ENCODE measurements at regions not wholly inside any gene's neighbourhood (a gene's known extent, or its start where the extent isn't known, plus 50 kb on each side); places are given as distances from the start of the nearest gene placed in this dataset.
A peak's percentile ranks its signal among the peaks of the same experiment; 100 is the strongest.

DNA sequence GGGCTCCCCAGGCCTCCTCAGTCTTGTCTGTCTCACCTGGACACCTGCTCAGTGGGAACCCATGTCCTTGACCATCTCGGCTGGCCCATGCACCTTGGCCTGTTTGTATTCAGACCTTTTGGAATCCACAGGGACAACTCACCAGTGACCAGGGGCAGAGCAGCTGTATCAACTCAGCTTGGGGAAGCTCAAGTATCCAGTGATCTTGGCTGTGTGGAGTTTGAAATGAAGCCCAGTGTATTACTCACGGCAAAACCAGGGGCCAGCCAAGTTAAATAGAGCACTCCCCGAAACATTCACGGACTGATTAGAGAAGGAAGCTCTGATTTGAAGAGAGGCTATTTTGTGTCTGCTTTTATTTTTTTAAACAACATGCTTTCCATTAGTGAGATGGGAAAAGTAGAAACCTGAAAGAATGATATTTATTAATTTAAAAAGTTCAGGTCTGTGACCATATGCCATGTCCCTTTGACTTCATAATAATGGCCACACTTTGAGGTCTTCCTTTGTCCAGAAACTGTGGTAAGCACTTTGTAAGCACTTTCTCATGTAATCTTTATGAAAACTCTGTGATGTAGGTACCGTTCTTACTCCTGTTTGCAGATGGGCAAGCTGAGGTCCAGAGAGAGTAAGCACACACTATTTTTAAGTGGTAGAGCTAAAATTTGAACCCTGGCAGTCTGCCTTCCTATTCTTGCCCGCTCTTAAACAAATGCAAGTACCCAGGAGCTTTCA lies 656.5 kb downstream of the BNC2 start:
- Histone ChIP-seq H3K4me2 (ENCODE audit: extremely low read depth, insufficient read depth, low read length) (peak overlapping the region; percentile 4), H3K9ac (ENCODE audit: insufficient read depth, low read length) (no peak overlapping the region), H4K20me1 (ENCODE audit: control insufficient read depth, extremely low read depth, insufficient read depth, low read length) (no peaks in the 10 kb centered on the region), H3K27me3 (ENCODE audit: control insufficient read depth, insufficient read depth, low read length) (no peaks in the 10 kb centered on the region), H3K4me1 (ENCODE audit: control insufficient read depth, extremely low read depth, insufficient read depth, low read length) (peaks cover 7% of the 10 kb centered on the region), H3K36me3 (ENCODE audit: control insufficient read depth, insufficient read depth, low read length) (no peaks in the 10 kb centered on the region), H3K79me2 (ENCODE audit: control insufficient read depth, insufficient read depth, low read length) (no peaks in the 10 kb centered on the region), H3K4me3 (replicated peaks in 1 of 4; ENCODE audit: control extremely low read depth in 1 of 4, insufficient read depth in 1 of 4, low read depth in 3 of 4, low read length in 4 of 4) (no peak overlapping the region), H3K27ac (ENCODE audit: insufficient read depth, low read length) (peak overlapping the region; percentile 26), H3K9me3 (ENCODE audit: control insufficient read depth, insufficient read depth, low read depth, low read length) (no peaks in the 10 kb centered on the region), H2AFZ (ENCODE audit: low read length) (no peak overlapping the region)
- DNase-seq (ENCODE audit: low read depth in 2 of 2): peak; percentile 99
- TF ChIP-seq EZH2 (IDR thresholded peaks at IDR 0.05; ENCODE audit: low read length, missing control alignments): no peak
- TF ChIP-seq, protein P1, sequence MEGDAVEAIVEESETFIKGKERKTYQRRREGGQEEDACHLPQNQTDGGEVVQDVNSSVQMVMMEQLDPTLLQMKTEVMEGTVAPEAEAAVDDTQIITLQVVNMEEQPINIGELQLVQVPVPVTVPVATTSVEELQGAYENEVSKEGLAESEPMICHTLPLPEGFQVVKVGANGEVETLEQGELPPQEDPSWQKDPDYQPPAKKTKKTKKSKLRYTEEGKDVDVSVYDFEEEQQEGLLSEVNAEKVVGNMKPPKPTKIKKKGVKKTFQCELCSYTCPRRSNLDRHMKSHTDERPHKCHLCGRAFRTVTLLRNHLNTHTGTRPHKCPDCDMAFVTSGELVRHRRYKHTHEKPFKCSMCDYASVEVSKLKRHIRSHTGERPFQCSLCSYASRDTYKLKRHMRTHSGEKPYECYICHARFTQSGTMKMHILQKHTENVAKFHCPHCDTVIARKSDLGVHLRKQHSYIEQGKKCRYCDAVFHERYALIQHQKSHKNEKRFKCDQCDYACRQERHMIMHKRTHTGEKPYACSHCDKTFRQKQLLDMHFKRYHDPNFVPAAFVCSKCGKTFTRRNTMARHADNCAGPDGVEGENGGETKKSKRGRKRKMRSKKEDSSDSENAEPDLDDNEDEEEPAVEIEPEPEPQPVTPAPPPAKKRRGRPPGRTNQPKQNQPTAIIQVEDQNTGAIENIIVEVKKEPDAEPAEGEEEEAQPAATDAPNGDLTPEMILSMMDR (conservative IDR thresholded peaks at IDR 0.05 in 1 of 2, IDR thresholded peaks at IDR 0.05 in 1 of 2; ENCODE audit: low read depth in 1 of 2, low read length in 2 of 2): no peak

GRCh38 chr9:16214677-16215352 lies 655.7 kb downstream of the BNC2 start:
- Histone ChIP-seq H3K4me3 (replicated peaks in 1 of 4; ENCODE audit: control extremely low read depth in 1 of 4, insufficient read depth in 1 of 4, low read depth in 3 of 4, low read length in 4 of 4) (no peak overlapping the region), H3K9ac (ENCODE audit: insufficient read depth, low read length) (no peak overlapping the region), H2AFZ (ENCODE audit: low read length) (no peak overlapping the region), H3K4me1 (ENCODE audit: control insufficient read depth, extremely low read depth, insufficient read depth, low read length) (peaks cover 7% of the 10 kb centered on the region), H3K36me3 (ENCODE audit: control insufficient read depth, insufficient read depth, low read length) (no peaks in the 10 kb centered on the region), H4K20me1 (ENCODE audit: control insufficient read depth, extremely low read depth, insufficient read depth, low read length) (no peaks in the 10 kb centered on the region), H3K9me3 (ENCODE audit: control insufficient read depth, insufficient read depth, low read depth, low read length) (no peaks in the 10 kb centered on the region), H3K27me3 (ENCODE audit: control insufficient read depth, insufficient read depth, low read length) (no peaks in the 10 kb centered on the region), H3K27ac (ENCODE audit: insufficient read depth, low read length) (no peak overlapping the region), H3K79me2 (ENCODE audit: control insufficient read depth, insufficient read depth, low read length) (no peaks in the 10 kb centered on the region), H3K4me2 (ENCODE audit: extremely low read depth, insufficient read depth, low read length) (peak overlapping the region; percentile 68)
- DNase-seq (ENCODE audit: low read depth in 2 of 2): peak in 1 of 2 donors; percentile 43
- TF ChIP-seq, protein P1 (conservative IDR thresholded peaks at IDR 0.05 in 1 of 2, IDR thresholded peaks at IDR 0.05 in 1 of 2; ENCODE audit: low read depth in 1 of 2, low read length in 2 of 2): no peak
- TF ChIP-seq EZH2 (IDR thresholded peaks at IDR 0.05; ENCODE audit: low read length, missing control alignments): no peak

- Histone ChIP-seq H3K79me2 (ENCODE audit: control insufficient read depth, insufficient read depth, low read length) (no peaks in the 10 kb centered on the region), H3K4me3 (replicated peaks in 1 of 4; ENCODE audit: control extremely low read depth in 1 of 4, insufficient read depth in 1 of 4, low read depth in 3 of 4, low read length in 4 of 4) (no peak overlapping the region), H3K27me3 (ENCODE audit: control insufficient read depth, insufficient read depth, low read length) (no peaks in the 10 kb centered on the region), H3K4me1 (ENCODE audit: control insufficient read depth, extremely low read depth, insufficient read depth, low read length) (peaks cover 7% of the 10 kb centered on the region), H2AFZ (ENCODE audit: low read length) (no peak overlapping the region), H3K9me3 (ENCODE audit: control insufficient read depth, insufficient read depth, low read depth, low read length) (no peaks in the 10 kb centered on the region), H3K9ac (ENCODE audit: insufficient read depth, low read length) (no peak overlapping the region), H3K27ac (ENCODE audit: insufficient read depth, low read length) (no peak overlapping the region), H3K4me2 (ENCODE audit: extremely low read depth, insufficient read depth, low read length) (peak overlapping the region; percentile 68), H3K36me3 (ENCODE audit: control insufficient read depth, insufficient read depth, low read length) (no peaks in the 10 kb centered on the region), H4K20me1 (ENCODE audit: control insufficient read depth, extremely low read depth, insufficient read depth, low read length) (no peaks in the 10 kb centered on the region)
- DNase-seq (ENCODE audit: low read depth in 2 of 2): peak in 1 of 2 donors; percentile 39
- TF ChIP-seq, protein P1 (conservative IDR thresholded peaks at IDR 0.05 in 1 of 2, IDR thresholded peaks at IDR 0.05 in 1 of 2; ENCODE audit: low read depth in 1 of 2, low read length in 2 of 2): no peak
- no peak for TF ChIP-seq EZH2 (IDR thresholded peaks at IDR 0.05; ENCODE audit: low read length, missing control alignments)
Observed at GRCh38 chr9:16215353-16215680, 655.2 kb downstream of the BNC2 start.

All from fibroblast of lung (primary cell).